Testis (tissue), 2 donors: ENCODE measurements at regions not wholly inside any gene's neighbourhood (a gene's known extent, or its start where the extent isn't known, plus 50 kb on each side); places are given as distances from the start of the nearest gene placed in this dataset.

Experiments used
- DNase-seq: peaks from one replicate; pipeline ENCODE4 v3.0.0-alpha.2; 2019
- H3K27ac ChIP-seq, 2 donors: fragments of 200-600 bp; sonication (generic); one replicate each; pipeline ENCODE4 v1.5.1; 2019
- H3K27me3 ChIP-seq: fragments of 200-600 bp; sonication (generic); one replicate; pipeline ENCODE4 v1.5.1; 2019
- H3K36me3 ChIP-seq: fragments of 200-600 bp; sonication (generic); one replicate; pipeline ENCODE4 v1.5.1; 2017; ENCODE audit warnings: low read depth; ENCODE audit errors: missing control alignments
- H3K4me1 ChIP-seq: fragments of 200-600 bp; sonication (generic); one replicate; pipeline ENCODE4 v1.5.1; 2019
- H3K4me3 ChIP-seq, 2 donors: fragments of 200-600 bp; sonication (generic); one replicate each; pipeline ENCODE4 v1.5.1; 2017 to 2019
- H3K9me3 ChIP-seq: fragments of 200-600 bp; sonication (generic); one replicate; pipeline ENCODE4 v1.5.1; 2017
- POLR2A ChIP-seq: fragments of 450-650 bp; IDR thresholded peaks from one replicate; pipeline ENCODE4 v1.6.1; 2017; ENCODE audit warnings: antibody characterized with exemption, mild to moderate bottlenecking, moderate library complexity
- WGBS, 2 donors: methylation state at CpG; one replicate each; pipeline ENCODE4 v1.1.5; 2018; 5-methylcytosine and 5-hydroxymethylcytosine counted together
- intact Hi-C: fragments of 100-400 bp; cut with DNase I; formaldehyde crosslinking; loops from one replicate; pipeline ENCODE4 v1.15.1; 2023; ENCODE audit warnings: low total_unique reads
- TF ChIP-seq, protein P1 (sequence below), 3 experiments: fragments of 450-650 bp in 2 of 3; fragments of 200-600 bp in 1 of 3; sonication (generic) in 1 of 3; IDR thresholded peaks; one replicate each; pipeline ENCODE4 v1.5.1; 2016 to 2019; ENCODE audit warnings: antibody characterized with exemption in 3 of 3, mild to moderate bottlenecking in 2 of 3, moderate library complexity in 1 of 3

DNA sequence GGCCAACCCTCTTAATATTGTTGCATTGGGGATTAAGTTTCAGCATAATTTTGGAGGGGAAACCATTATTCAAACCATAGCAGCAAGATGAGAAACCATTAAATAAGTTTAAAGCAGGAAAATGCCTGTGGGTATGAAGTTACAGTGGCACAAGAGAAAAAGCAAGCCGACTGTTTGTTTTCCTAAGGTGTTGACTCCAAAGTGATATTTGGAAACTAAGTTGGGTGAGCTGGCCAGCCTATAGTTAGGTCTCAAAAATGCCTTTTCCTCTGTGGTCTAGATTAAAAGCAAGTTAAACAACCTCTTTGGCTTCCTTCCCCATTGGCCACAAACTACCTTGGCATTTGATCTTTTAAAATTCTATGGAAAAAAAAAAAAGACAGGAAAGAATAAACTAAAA is 419.8 kb upstream of the AZI2 start:
- DNase-seq, result no peak
- Histone ChIP-seq H3K36me3 (no peaks in the 10 kb centered on the region), H3K27me3 (no peaks in the 10 kb centered on the region), H3K4me1 (no peaks in the 10 kb centered on the region), H3K27ac (no peak overlapping the region), H3K9me3 (no peaks in the 10 kb centered on the region), H3K4me3 (no peak overlapping the region)
- TF ChIP-seq POLR2A, result no peak
- TF ChIP-seq, protein P1, sequence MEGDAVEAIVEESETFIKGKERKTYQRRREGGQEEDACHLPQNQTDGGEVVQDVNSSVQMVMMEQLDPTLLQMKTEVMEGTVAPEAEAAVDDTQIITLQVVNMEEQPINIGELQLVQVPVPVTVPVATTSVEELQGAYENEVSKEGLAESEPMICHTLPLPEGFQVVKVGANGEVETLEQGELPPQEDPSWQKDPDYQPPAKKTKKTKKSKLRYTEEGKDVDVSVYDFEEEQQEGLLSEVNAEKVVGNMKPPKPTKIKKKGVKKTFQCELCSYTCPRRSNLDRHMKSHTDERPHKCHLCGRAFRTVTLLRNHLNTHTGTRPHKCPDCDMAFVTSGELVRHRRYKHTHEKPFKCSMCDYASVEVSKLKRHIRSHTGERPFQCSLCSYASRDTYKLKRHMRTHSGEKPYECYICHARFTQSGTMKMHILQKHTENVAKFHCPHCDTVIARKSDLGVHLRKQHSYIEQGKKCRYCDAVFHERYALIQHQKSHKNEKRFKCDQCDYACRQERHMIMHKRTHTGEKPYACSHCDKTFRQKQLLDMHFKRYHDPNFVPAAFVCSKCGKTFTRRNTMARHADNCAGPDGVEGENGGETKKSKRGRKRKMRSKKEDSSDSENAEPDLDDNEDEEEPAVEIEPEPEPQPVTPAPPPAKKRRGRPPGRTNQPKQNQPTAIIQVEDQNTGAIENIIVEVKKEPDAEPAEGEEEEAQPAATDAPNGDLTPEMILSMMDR (IDR thresholded peaks at IDR 0.05), result no peak
- 74 to 78% methylated on average over 1 of the region's 1 CpG for WGBS, 2 donors
- intact Hi-C loops, result no loop called here

DNA sequence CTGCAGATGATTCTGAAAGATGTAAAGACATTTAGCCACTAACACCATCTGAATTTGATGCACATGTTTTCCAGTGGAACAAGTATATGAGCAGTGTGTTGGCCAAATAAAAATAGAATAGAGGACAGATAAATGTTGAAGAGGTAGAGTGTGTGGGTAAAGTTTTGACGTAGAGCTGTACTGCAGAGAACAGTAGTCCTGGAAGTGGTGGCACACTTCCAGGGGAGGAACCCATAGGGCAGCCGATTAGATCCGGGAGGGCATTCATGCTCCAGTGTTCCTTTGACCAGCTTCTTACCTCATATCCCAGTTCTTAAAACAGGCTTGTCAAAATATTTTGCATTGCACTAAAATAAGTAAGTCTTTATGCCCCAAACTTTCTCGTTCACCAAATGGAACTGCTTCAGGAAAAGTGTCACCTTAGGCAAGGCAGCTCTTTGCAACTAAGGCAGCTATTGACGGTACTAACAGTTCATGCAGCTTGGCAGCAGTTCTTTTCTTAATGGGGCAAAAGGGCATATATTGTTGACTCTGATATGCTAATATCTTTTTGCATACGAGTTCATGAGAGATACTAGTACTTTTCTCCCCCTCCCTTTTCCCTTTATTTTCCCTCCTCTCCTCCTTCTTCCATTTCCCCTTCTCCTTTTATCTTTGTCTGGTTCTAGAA is 429.3 kb upstream of the AZI2 start:
- intact Hi-C loops, result no loop called here
- Histone ChIP-seq H3K4me1 (no peaks in the 10 kb centered on the region), H3K27me3 (no peaks in the 10 kb centered on the region), H3K9me3 (no peaks in the 10 kb centered on the region), H3K4me3 (no peak overlapping the region), H3K27ac (no peak overlapping the region), H3K36me3 (no peaks in the 10 kb centered on the region)
- 87 to 91% methylated on average over 6 of the region's 6 CpGs for WGBS, 2 donors
- no peak for TF ChIP-seq POLR2A
- TF ChIP-seq, protein P1 (IDR thresholded peaks at IDR 0.05), result no peak
- DNase-seq, result no peak

DNA sequence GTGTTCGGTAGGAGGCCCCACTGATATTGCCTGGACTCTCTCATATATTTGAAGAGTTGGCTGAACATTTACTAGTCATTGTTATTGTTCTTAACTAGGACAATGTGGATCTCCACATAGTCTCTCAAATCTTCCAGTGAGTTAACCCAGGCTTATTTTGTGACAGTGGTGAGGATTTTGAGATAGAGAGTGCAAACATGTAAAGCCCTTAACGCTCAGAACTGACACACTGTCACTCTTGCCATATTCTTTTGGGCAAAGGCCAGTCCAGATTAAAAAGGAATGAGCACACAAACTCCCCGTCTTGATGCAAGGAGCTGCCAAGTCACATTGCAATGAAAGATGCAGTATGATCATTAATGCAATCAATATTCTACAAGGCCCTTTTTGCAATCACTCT is 431.9 kb upstream of the AZI2 start:
- no peak for DNase-seq
- WGBS, 2 donors, result 69 to 74% methylated on average over 3 of the region's 3 CpGs
- no peaks in the 10 kb centered on the region for H3K36me3 ChIP-seq
- no peaks in the 10 kb centered on the region for H3K4me1 ChIP-seq
- no peaks in the 10 kb centered on the region for H3K27me3 ChIP-seq
- no peak for TF ChIP-seq POLR2A
- TF ChIP-seq, protein P1 (IDR thresholded peaks at IDR 0.05), result no peak
- no peak overlapping the region for H3K4me3 ChIP-seq
- intact Hi-C loops, result no loop called here
- no peaks in the 10 kb centered on the region for H3K9me3 ChIP-seq
- H3K27ac ChIP-seq, result no peak overlapping the region

DNA sequence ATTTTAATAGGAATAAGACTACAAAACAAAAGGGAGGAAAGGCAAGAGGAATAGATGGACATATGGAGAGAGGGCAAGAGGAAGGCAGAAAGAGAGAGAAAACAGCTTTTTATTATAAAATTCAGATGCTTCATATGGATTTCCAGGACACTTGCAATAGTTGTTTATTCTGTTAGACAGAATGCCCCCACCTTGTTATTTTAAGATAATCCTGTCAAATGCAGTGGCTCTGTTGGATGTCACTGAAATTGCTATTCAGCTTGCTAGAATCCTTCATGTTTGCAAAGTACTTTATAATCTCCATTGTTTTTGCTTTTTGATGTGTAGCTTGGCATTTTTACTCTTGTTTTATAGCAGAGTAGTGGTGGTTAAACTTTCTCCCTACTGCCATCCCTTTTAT is 432.4 kb upstream of the AZI2 start:
- H3K9me3 ChIP-seq, result no peaks in the 10 kb centered on the region
- DNase-seq, result no peak
- H3K36me3 ChIP-seq, result no peaks in the 10 kb centered on the region
- H3K27ac ChIP-seq, result no peak overlapping the region
- intact Hi-C loops, result no loop called here
- H3K4me3 ChIP-seq, result no peak overlapping the region
- TF ChIP-seq, protein P1 (IDR thresholded peaks at IDR 0.05), result no peak
- no peak for TF ChIP-seq POLR2A
- no peaks in the 10 kb centered on the region for H3K4me1 ChIP-seq
- H3K27me3 ChIP-seq, result no peaks in the 10 kb centered on the region

DNA sequence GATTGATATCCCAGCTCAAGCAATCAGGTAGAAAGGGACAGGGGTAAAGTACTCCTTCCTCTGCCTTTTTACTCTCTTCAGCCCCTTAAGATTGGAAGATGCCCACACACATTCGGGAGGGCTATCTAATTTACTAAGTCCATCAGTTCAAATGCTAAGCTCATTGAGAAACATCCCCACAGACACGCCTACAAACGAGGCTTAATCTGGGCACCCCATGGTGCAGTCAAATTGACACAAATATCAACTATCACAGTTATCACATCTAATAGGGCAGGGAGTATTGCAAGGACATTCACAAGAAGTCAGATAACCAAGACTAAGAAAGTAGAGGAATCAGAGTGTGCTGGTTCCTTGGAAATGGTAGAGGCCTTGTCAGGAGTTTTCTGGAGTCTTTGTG is 437.8 kb upstream of the AZI2 start:
- Histone ChIP-seq H3K9me3 (no peaks in the 10 kb centered on the region), H3K27me3 (no peaks in the 10 kb centered on the region), H3K4me3 (no peak overlapping the region), H3K36me3 (no peaks in the 10 kb centered on the region), H3K27ac (no peak overlapping the region), H3K4me1 (no peaks in the 10 kb centered on the region)
- WGBS, 2 donors, result 82% methylated on average over 3 of the region's 3 CpGs
- DNase-seq, result no peak
- intact Hi-C loops, result no loop called here
- no peak for TF ChIP-seq POLR2A
- TF ChIP-seq, protein P1 (IDR thresholded peaks at IDR 0.05), result no peak
